Transverse colon (tissue), 4 donors: ENCODE measurements at regions not wholly inside any gene's neighbourhood (a gene's known extent, or its start where the extent isn't known, plus 50 kb on each side); places are given as distances from the start of the nearest gene placed in this dataset.

Experiments used
- CTCF ChIP-seq, 5 experiments: fragments of 200-600 bp in 3 of 5; fragments of 450-650 bp in 2 of 5; sonication (generic) in 3 of 5; IDR thresholded peaks; 1 replicate in 2 of 5; 2 replicates in 3 of 5; pipeline ENCODE4 v1.5.1; 2016 to 2017; ENCODE audit warnings: antibody characterized with exemption in 5 of 5, inconsistent platforms in 3 of 5, mild to moderate bottlenecking in 2 of 5, moderate library complexity in 1 of 5
- POLR2A ChIP-seq: fragments of 450-650 bp; IDR thresholded peaks from one replicate; pipeline ENCODE4 v1.6.1; 2016; ENCODE audit warnings: antibody characterized with exemption, mild to moderate bottlenecking, moderate library complexity
- POLR2AphosphoS5 ChIP-seq, 3 donors: sonication (generic); formaldehyde crosslinking; IDR thresholded peaks; one replicate each; pipeline ENCODE4 v1.6.1; 2016; ENCODE audit warnings: antibody characterized with exemption in 3 of 3

GRCh38 chr13:59064042-59064441, 1099.7 kb downstream of the DIAPH3 start:
- no peak for TF ChIP-seq CTCF (IDR thresholded peaks at IDR 0.05)
- TF ChIP-seq POLR2A, result no peak
- no peak for TF ChIP-seq POLR2AphosphoS5 (IDR thresholded peaks at IDR 0.05)
